ENCODE measurements at regions not wholly inside any gene's neighbourhood (a gene's known extent, or its start where the extent isn't known, plus 50 kb on each side); places are given as distances from the start of the nearest gene placed in this dataset.

DNA sequence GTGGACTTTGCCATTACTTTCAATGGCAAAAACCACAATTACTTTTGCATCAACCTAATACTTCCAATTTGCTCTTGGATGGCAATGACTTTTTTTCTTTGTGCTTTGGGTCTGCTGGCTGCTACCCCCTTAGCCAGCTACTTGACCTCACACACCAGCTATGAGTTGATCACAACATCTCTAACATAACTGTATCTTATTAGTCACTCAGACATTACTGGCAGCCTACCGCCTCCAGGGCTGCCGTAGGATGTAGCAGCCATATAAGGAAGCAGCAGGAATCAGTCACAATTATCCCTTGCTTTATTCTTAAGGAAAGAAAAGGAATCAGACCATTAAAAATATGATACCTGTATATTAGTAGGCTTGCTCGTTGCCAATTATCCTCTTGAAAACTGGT, 260.5 kb downstream of the ADAMTS20 start:
- TF ChIP-seq CTCF (IDR thresholded peaks at IDR 0.05; ENCODE audit: poor library complexity, severe bottlenecking) (no peak), RAD21 (conservative IDR thresholded peaks at IDR 0.05) (no peak), POLR2AphosphoS5 (IDR thresholded peaks at IDR 0.05) (no peak), EP300 (conservative IDR thresholded peaks at IDR 0.05; ENCODE audit: poor library complexity, severe bottlenecking) (no peak), MXI1 (conservative IDR thresholded peaks at IDR 0.05; ENCODE audit: poor library complexity, severe bottlenecking) (no peak)
- TF ChIP-seq, protein P1, sequence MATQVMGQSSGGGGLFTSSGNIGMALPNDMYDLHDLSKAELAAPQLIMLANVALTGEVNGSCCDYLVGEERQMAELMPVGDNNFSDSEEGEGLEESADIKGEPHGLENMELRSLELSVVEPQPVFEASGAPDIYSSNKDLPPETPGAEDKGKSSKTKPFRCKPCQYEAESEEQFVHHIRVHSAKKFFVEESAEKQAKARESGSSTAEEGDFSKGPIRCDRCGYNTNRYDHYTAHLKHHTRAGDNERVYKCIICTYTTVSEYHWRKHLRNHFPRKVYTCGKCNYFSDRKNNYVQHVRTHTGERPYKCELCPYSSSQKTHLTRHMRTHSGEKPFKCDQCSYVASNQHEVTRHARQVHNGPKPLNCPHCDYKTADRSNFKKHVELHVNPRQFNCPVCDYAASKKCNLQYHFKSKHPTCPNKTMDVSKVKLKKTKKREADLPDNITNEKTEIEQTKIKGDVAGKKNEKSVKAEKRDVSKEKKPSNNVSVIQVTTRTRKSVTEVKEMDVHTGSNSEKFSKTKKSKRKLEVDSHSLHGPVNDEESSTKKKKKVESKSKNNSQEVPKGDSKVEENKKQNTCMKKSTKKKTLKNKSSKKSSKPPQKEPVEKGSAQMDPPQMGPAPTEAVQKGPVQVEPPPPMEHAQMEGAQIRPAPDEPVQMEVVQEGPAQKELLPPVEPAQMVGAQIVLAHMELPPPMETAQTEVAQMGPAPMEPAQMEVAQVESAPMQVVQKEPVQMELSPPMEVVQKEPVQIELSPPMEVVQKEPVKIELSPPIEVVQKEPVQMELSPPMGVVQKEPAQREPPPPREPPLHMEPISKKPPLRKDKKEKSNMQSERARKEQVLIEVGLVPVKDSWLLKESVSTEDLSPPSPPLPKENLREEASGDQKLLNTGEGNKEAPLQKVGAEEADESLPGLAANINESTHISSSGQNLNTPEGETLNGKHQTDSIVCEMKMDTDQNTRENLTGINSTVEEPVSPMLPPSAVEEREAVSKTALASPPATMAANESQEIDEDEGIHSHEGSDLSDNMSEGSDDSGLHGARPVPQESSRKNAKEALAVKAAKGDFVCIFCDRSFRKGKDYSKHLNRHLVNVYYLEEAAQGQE (IDR thresholded peaks at IDR 0.05; ENCODE audit: borderline replicate concordance): no peak
